HepG2 (cell line): ENCODE measurements at regions not wholly inside any gene's neighbourhood (a gene's known extent, or its start where the extent isn't known, plus 50 kb on each side); places are given as distances from the start of the nearest gene placed in this dataset.

Experiments used
- ATAC-seq: fragments of 200-7000 bp; cut with Tn5 transposase; 3 replicates; pipeline ENCODE4 v1.9.1; 2020; ENCODE audit warnings: mild to moderate bottlenecking, moderate library complexity
- BruUV-seq: library from RNA; stranded (reverse); fragments of 400-500 nt; replicated peaks from 2 replicates; lab custom pipeline; 2021; lab: Mats Ljungman, UMichigan
- CTCF ChIA-PET: fragments of 300-600 bp; formaldehyde crosslinking; extraction: SDS; loops from one replicate; lab custom pipeline; 2021; ENCODE audit warnings: low total read pairs, inconsistent platforms, low intra/inter-chr PET ratio; lab: Yijun Ruan, JAX
- POLR2A ChIA-PET: fragments of 350-600 bp; sonication (Branson Sonifier 250); formaldehyde crosslinking; loops from one replicate; lab custom pipeline; 2020; ENCODE audit warnings: antibody characterized with exemption, inconsistent platforms; lab: Yijun Ruan, JAX
- DNase-seq: peaks from one replicate; pipeline ENCODE4 v3.0.0-alpha.2; 2015; ENCODE audit warnings: low spot score
- FAIRE-seq: peaks from 3 replicates; lab custom pipeline; 2011; peaks lifted over from hg19 to GRCh38; lab: Jason Lieb, UNC
- H2AFZ ChIP-seq: one replicate; pipeline ENCODE4 v1.6.1; 2011; ENCODE audit warnings: low read length, inconsistent platforms
- H3K27ac ChIP-seq: fragments of 300-600 bp; 3 replicates; pipeline ENCODE4 v1.8.0; 2011; ENCODE audit warnings: mixed run types, mild to moderate bottlenecking, mixed read lengths, low read length, inconsistent platforms; ENCODE audit not compliant: insufficient read depth; ENCODE audit errors: extremely low read length
- H3K27me3 ChIP-seq, 2 experiments: fragments of 200-600 bp in 1 of 2; 2 replicates in 1 of 2; 3 replicates in 1 of 2; pipeline versions ENCODE4 v1.6.0 to v1.8.0; 2011; ENCODE audit warnings: low read length in 2 of 2, mild to moderate bottlenecking in 2 of 2, moderate library complexity in 2 of 2, inconsistent platforms in 1 of 2; ENCODE audit not compliant: insufficient read depth in 2 of 2, control insufficient read depth in 1 of 2
- H3K36me3 ChIP-seq, 2 experiments: fragments of 200-600 bp in 1 of 2; replicated peaks in 1 of 2; 2 replicates in 1 of 2; 3 replicates in 1 of 2; pipeline versions ENCODE4 v1.5.1 to v1.8.0; 2011; ENCODE audit warnings: low read length in 2 of 2, inconsistent platforms in 1 of 2; ENCODE audit not compliant: insufficient read depth in 2 of 2, control insufficient read depth in 1 of 2
- H3K4me1 ChIP-seq: 2 replicates; pipeline ENCODE4 v1.5.1; 2012; ENCODE audit warnings: low read length, inconsistent platforms; ENCODE audit not compliant: insufficient read depth
- H3K4me2 ChIP-seq: 2 replicates; pipeline ENCODE4 v1.6.0; 2011; ENCODE audit warnings: low read depth, low read length, inconsistent platforms
- H3K4me3 ChIP-seq, 3 experiments: fragments of 200-600 bp in 1 of 3; sonication (generic), shearing (Covaris generic) in 1 of 3; replicated peaks in 1 of 3; 2 replicates each; pipeline ENCODE4 v1.5.1; 2011 to 2016; ENCODE audit warnings: low read length in 3 of 3, inconsistent platforms in 2 of 3, low read depth in 2 of 3, mild to moderate bottlenecking in 2 of 3, control low read depth in 1 of 3, mixed read lengths in 1 of 3; ENCODE audit not compliant: insufficient read depth in 1 of 3
- H3K79me2 ChIP-seq: one replicate; pipeline ENCODE4 v1.6.1; 2011; ENCODE audit warnings: low read length, inconsistent platforms; ENCODE audit not compliant: insufficient read depth
- H3K9ac ChIP-seq: 2 replicates; pipeline ENCODE4 v1.6.0; 2011; ENCODE audit warnings: mild to moderate bottlenecking, low read depth, low read length, inconsistent platforms; ENCODE audit not compliant: insufficient read depth
- H3K9me3 ChIP-seq: 2 replicates; pipeline ENCODE4 v1.5.1; 2012; ENCODE audit warnings: mild to moderate bottlenecking, low read length
- H4K20me1 ChIP-seq: 2 replicates; pipeline ENCODE4 v1.6.0; 2011; ENCODE audit warnings: inconsistent platforms, mild to moderate bottlenecking, low read length, moderate library complexity; ENCODE audit not compliant: insufficient read depth
- CENPT ChIP-seq: sonication (generic); formaldehyde crosslinking; IDR thresholded peaks from 2 replicates; pipeline ENCODE4 v1.8.0; 2022; ENCODE audit warnings: low read depth, mild to moderate bottlenecking, moderate library complexity, missing genetic modification reagents
- FLYWCH1 ChIP-seq: sonication (generic); formaldehyde crosslinking; IDR thresholded peaks from 2 replicates; pipeline ENCODE4 v1.8.1; 2023; ENCODE audit warnings: mild to moderate bottlenecking, missing genetic modification reagents
- HOXA5 ChIP-seq: sonication (generic); formaldehyde crosslinking; IDR thresholded peaks from 2 replicates; pipeline ENCODE4 v1.4.0; 2020; ENCODE audit warnings: missing genetic modification reagents
- NFE2 ChIP-seq: sonication (generic); formaldehyde crosslinking; IDR thresholded peaks from 2 replicates; pipeline ENCODE4 v1.4.0; 2020; ENCODE audit warnings: missing genetic modification reagents
- TP53 ChIP-seq: sonication (generic); formaldehyde crosslinking; conservative IDR thresholded peaks from 2 replicates; pipeline ENCODE4 v1.4.0; 2020; ENCODE audit warnings: missing genetic modification reagents
- ZNF282 ChIP-seq: fragments of 450-650 bp; IDR thresholded peaks from 2 replicates; pipeline ENCODE4 v1.6.1; 2018; ENCODE audit not compliant: partially characterized antibody
- ZNF329 ChIP-seq: sonication (generic); formaldehyde crosslinking; IDR thresholded peaks from 2 replicates; pipeline ENCODE4 v1.9.0; 2021; ENCODE audit warnings: low read depth, mild to moderate bottlenecking, missing genetic modification reagents
- WGBS: methylation state at CpG from one replicate; pipeline ENCODE4 v1.1.6; 2017; ENCODE audit warnings: low lambda C conversion rate; 5-methylcytosine and 5-hydroxymethylcytosine counted together
- in situ Hi-C: cut with HindIII; loops from 2 replicates; pipeline ENCODE4 v1.10.0; 2017; ENCODE audit warnings: low pct_unique_long_range_greater_than_20kb; ENCODE audit not compliant: extremely low pct_ligation_motif_present
- intact Hi-C: fragments of 100-400 bp; cut with micrococcal nuclease; formaldehyde crosslinking; loops from one replicate; pipeline ENCODE4 v1.10.0; 2022; ENCODE audit not compliant: unreplicated experiment
- TF ChIP-seq, protein P1 (sequence below): sonication (generic); formaldehyde crosslinking; IDR thresholded peaks from 2 replicates; pipeline ENCODE4 v1.4.0; 2020; ENCODE audit warnings: missing genetic modification reagents, low read depth, mild to moderate bottlenecking, borderline replicate concordance
- TF ChIP-seq, protein P2 (sequence below): sonication (generic); formaldehyde crosslinking; IDR thresholded peaks from 2 replicates; pipeline ENCODE4 v1.4.0; 2020; ENCODE audit warnings: missing genetic modification reagents, borderline replicate concordance
- TF ChIP-seq, protein P3 (sequence below): sonication (generic); formaldehyde crosslinking; IDR thresholded peaks from 2 replicates; pipeline ENCODE4 v1.8.1; 2023; ENCODE audit warnings: missing genetic modification reagents, inconsistent platforms, borderline replicate concordance
- TF ChIP-seq, protein P4 (sequence below): sonication (generic); formaldehyde crosslinking; IDR thresholded peaks from 2 replicates; pipeline ENCODE4 v1.5.0; 2020; ENCODE audit warnings: missing genetic modification reagents

DNA sequence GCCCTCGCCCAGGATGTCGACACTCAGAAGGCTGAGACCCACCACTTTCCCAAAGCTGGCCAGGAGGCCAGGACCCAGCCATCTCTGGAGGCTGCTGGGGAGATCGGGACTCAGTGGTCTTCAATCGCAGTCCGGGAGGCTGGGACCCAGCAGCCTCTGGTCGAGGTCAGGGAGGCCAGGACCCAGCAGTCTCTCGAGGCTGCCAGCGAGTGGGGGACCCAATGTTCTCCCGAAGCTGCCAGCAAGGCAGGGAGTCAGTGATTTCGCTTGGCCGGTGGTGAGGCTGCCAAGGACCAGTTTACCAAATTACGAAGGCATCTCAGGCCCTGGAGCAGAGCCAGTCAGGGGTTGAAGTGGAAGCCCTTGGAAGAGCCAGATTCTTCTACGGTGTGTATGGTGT is 181.6 kb downstream of the NAF1 start:
- FAIRE-seq: no peak
- Histone ChIP-seq H3K9me3 (no peaks in the 10 kb centered on the region), H3K9ac (no peak overlapping the region), H3K36me3 (no peaks in the 10 kb centered on the region), H3K79me2 (no peaks in the 10 kb centered on the region), H3K27ac (no peak overlapping the region), H3K27me3 (no peaks in the 10 kb centered on the region), H3K4me2 (no peak overlapping the region), H2AFZ (no peak overlapping the region), H3K4me1 (no peaks in the 10 kb centered on the region), H4K20me1 (no peaks in the 10 kb centered on the region), H3K4me3 (no peak overlapping the region)
- intact Hi-C loops (no loop called here), in situ Hi-C loops (no loop called here)
- POLR2A ChIA-PET: no interaction called here
- CTCF ChIA-PET: no interaction called here
- 59% methylated on average over 2 of the region's 13 CpGs for WGBS
- DNase-seq: no peak
- BruUV-seq: no TSS peak
- no peak for ATAC-seq
- TF ChIP-seq, protein P1, sequence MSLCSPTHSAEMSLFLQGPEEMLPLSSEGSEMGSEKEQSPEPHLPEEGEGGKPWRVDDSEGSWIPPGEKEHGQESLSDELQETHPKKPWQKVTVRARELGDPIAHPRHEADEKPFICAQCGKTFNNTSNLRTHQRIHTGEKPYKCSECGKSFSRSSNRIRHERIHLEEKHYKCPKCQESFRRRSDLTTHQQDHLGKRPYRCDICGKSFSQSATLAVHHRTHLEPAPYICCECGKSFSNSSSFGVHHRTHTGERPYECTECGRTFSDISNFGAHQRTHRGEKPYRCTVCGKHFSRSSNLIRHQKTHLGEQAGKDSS: no peak
- TF ChIP-seq, protein P2, sequence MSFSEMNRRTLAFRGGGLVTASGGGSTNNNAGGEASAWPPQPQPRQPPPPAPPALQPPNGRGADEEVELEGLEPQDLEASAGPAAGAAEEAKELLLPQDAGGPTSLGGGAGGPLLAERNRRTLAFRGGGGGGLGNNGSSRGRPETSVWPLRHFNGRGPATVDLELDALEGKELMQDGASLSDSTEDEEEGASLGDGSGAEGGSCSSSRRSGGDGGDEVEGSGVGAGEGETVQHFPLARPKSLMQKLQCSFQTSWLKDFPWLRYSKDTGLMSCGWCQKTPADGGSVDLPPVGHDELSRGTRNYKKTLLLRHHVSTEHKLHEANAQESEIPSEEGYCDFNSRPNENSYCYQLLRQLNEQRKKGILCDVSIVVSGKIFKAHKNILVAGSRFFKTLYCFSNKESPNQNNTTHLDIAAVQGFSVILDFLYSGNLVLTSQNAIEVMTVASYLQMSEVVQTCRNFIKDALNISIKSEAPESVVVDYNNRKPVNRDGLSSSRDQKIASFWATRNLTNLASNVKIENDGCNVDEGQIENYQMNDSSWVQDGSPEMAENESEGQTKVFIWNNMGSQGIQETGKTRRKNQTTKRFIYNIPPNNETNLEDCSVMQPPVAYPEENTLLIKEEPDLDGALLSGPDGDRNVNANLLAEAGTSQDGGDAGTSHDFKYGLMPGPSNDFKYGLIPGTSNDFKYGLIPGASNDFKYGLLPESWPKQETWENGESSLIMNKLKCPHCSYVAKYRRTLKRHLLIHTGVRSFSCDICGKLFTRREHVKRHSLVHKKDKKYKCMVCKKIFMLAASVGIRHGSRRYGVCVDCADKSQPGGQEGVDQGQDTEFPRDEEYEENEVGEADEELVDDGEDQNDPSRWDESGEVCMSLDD (CRISPR knock-in tag): no peak
- no peak for TF ChIP-seq NFE2 (CRISPR knock-in tag)
- TF ChIP-seq FLYWCH1: no peak
- TF ChIP-seq, protein P3, sequence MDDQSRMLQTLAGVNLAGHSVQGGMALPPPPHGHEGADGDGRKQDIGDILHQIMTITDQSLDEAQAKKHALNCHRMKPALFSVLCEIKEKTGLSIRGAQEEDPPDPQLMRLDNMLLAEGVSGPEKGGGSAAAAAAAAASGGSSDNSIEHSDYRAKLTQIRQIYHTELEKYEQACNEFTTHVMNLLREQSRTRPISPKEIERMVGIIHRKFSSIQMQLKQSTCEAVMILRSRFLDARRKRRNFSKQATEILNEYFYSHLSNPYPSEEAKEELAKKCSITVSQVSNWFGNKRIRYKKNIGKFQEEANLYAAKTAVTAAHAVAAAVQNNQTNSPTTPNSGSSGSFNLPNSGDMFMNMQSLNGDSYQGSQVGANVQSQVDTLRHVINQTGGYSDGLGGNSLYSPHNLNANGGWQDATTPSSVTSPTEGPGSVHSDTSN (CRISPR knock-in tag): no peak
- no peak for TF ChIP-seq TP53 (CRISPR knock-in tag)
- TF ChIP-seq HOXA5 (CRISPR knock-in tag): no peak
- TF ChIP-seq, protein P4, sequence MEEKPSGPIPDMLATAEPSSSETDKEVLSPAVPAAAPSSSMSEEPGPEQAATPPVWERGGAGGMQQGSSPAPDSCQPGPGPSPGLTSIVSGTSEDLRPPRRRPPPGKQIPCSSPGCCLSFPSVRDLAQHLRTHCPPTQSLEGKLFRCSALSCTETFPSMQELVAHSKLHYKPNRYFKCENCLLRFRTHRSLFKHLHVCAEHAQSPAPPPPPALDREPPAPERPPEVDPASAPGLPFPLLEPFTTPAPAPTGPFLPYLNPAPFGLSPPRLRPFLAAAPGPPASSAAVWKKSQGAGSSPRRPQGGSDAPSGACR (CRISPR knock-in tag): no peak
- TF ChIP-seq ZNF282: no peak
- TF ChIP-seq CENPT (CRISPR knock-in tag): no peak
- TF ChIP-seq ZNF329 (CRISPR knock-in tag): no peak
